Upper lobe of right lung (tissue), 1 donor: ENCODE measurements at regions not wholly inside any gene's neighbourhood (a gene's known extent, or its start where the extent isn't known, plus 50 kb on each side); places are given as distances from the start of the nearest gene placed in this dataset.

ENCODE experiments used
- ATAC-seq: fragments of 200-7000 bp; cut with Tn5 transposase; one replicate; pipeline ENCODE4 v1.9.1; 2020; ENCODE audit warnings: mild to moderate bottlenecking, moderate library complexity
- DNase-seq: peaks from one replicate; pipeline ENCODE4 v3.0.0-alpha.2; 2020
- H3K27ac ChIP-seq: fragments of 200-600 bp; one replicate; pipeline ENCODE4 v1.8.0; 2022
- H3K27me3 ChIP-seq: fragments of 200-600 bp; one replicate; pipeline ENCODE4 v1.8.0; 2022; ENCODE audit warnings: mild to moderate bottlenecking
- H3K36me3 ChIP-seq: fragments of 200-600 bp; one replicate; pipeline ENCODE4 v1.8.0; 2022
- H3K4me1 ChIP-seq: fragments of 200-600 bp; one replicate; pipeline ENCODE4 v1.8.0; 2022
- H3K4me3 ChIP-seq: fragments of 200-600 bp; one replicate; pipeline ENCODE4 v1.8.0; 2022; ENCODE audit warnings: mild to moderate bottlenecking
- H3K9me3 ChIP-seq: fragments of 200-600 bp; one replicate; pipeline ENCODE4 v1.8.0; 2022
- intact Hi-C: fragments of 100-400 bp; cut with DNase I; formaldehyde crosslinking; loops from one replicate; pipeline ENCODE4 v1.11.0; 2022
- TF ChIP-seq, protein P1 (sequence below): fragments of 200-600 bp; IDR thresholded peaks from one replicate; pipeline ENCODE4 v1.8.0; 2022; ENCODE audit warnings: antibody characterized with exemption
- donor health status: DM: no; HTN: yes; CAD: no; lungs with severe emphysema.

- Histone ChIP-seq H3K27me3 (no peaks in the 10 kb centered on the region), H3K9me3 (no peaks in the 10 kb centered on the region), H3K4me1 (no peaks in the 10 kb centered on the region), H3K27ac (no peak overlapping the region), H3K4me3 (no peak overlapping the region), H3K36me3 (no peaks in the 10 kb centered on the region)
- DNase-seq = no peak
- ATAC-seq = no peak
- intact Hi-C loops = no loop called here
- TF ChIP-seq, protein P1, sequence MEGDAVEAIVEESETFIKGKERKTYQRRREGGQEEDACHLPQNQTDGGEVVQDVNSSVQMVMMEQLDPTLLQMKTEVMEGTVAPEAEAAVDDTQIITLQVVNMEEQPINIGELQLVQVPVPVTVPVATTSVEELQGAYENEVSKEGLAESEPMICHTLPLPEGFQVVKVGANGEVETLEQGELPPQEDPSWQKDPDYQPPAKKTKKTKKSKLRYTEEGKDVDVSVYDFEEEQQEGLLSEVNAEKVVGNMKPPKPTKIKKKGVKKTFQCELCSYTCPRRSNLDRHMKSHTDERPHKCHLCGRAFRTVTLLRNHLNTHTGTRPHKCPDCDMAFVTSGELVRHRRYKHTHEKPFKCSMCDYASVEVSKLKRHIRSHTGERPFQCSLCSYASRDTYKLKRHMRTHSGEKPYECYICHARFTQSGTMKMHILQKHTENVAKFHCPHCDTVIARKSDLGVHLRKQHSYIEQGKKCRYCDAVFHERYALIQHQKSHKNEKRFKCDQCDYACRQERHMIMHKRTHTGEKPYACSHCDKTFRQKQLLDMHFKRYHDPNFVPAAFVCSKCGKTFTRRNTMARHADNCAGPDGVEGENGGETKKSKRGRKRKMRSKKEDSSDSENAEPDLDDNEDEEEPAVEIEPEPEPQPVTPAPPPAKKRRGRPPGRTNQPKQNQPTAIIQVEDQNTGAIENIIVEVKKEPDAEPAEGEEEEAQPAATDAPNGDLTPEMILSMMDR = no peak
Observed at GRCh38 chr13:107067381-107067780, 499.4 kb upstream of the ARGLU1 start.

DNA sequence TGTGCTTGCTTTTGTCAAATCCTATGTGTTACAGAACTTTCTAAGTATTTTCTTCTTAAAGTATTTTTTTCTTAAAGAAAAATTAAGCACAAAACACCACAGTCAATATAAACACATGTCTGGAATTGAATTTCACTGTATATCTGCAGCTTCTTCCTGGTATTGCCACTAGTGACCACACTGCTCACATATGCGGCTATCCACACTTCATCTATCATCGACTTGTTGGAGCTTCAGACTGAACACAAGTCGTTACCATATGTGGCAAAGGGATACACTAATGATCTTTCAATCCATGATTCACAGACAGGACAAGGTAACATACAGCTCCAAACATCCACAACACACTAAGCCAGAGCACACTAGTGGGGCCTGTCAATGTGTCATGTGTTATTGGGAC lies 498.4 kb upstream of the ARGLU1 start:
- no peaks in the 10 kb centered on the region for H3K36me3 ChIP-seq
- ATAC-seq (no peak), DNase-seq (no peak)
- TF ChIP-seq, protein P1 = no peak
- H3K4me1 ChIP-seq = no peaks in the 10 kb centered on the region
- H3K27me3 ChIP-seq = no peaks in the 10 kb centered on the region
- no peak overlapping the region for H3K27ac ChIP-seq
- H3K4me3 ChIP-seq = no peak overlapping the region
- intact Hi-C loops = no loop called here
- H3K9me3 ChIP-seq = no peaks in the 10 kb centered on the region

GRCh38 chr13:107065036-107065435 lies 497.1 kb upstream of the ARGLU1 start:
- no peaks in the 10 kb centered on the region for H3K36me3 ChIP-seq
- ATAC-seq (no peak), DNase-seq (no peak)
- H3K27me3 ChIP-seq = no peaks in the 10 kb centered on the region
- H3K9me3 ChIP-seq = no peaks in the 10 kb centered on the region
- intact Hi-C loops = no loop called here
- H3K27ac ChIP-seq = no peak overlapping the region
- no peaks in the 10 kb centered on the region for H3K4me1 ChIP-seq
- no peak overlapping the region for H3K4me3 ChIP-seq
- TF ChIP-seq, protein P1 = no peak

- intact Hi-C loops = no loop called here
- TF ChIP-seq, protein P1 = no peak
- no peaks in the 10 kb centered on the region for H3K4me1 ChIP-seq
- no peaks in the 10 kb centered on the region for H3K9me3 ChIP-seq
- ATAC-seq (no peak), DNase-seq (no peak)
- H3K4me3 ChIP-seq = no peak overlapping the region
- H3K27ac ChIP-seq = no peak overlapping the region
- no peaks in the 10 kb centered on the region for H3K27me3 ChIP-seq
- H3K36me3 ChIP-seq = no peaks in the 10 kb centered on the region
Observed at GRCh38 chr13:107057028-107057631, 489.2 kb upstream of the ARGLU1 start.

DNA sequence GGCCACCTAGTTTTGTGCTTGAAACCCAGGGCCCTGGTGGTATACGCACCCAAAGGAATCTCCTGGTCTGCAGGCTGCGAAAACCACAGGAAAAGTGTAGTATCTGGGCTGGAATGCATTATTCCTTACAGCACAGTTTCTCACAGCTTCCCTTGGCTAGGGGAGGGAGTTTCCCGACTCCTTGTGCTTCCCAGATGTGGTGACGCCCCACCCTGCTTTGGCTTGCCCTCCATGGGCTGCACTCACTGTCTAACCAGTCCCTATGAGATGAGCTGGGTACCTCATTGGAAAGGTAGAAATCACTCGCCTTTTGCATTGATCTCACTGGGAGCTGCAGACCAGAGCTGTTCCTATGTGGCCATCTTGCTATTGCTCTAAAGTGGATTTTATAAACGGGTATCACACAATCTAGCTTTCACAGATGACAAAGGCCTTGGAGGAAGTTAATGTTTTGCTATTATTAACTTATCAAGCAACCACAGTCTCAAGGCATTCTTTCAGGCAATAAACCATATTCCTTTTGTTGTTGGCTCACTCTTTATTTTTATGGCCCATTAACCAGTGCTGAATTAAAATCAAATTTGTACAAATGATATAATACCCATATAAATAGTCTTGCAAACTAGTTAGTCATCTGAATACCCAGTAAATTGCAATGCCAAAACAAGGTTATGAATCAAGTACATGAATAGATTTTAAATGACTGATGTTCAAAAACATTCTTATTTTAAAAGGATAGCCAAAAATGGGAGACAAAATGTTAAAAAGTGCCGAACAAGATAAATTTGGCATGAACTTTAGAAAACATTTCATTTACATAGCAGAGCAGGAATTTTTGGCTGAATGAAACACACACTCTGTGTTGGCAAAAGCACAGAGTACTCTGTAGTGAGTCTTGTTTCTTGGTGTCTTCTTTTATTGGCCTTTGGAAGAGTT lies 475.4 kb upstream of the ARGLU1 start:
- Histone ChIP-seq H3K4me3 (no peak overlapping the region), H3K9me3 (no peaks in the 10 kb centered on the region), H3K27me3 (no peaks in the 10 kb centered on the region), H3K36me3 (no peaks in the 10 kb centered on the region), H3K4me1 (peaks cover 7% of the 10 kb centered on the region), H3K27ac (no peak overlapping the region)
- intact Hi-C loops = no loop called here
- ATAC-seq = no peak
- TF ChIP-seq, protein P1 = no peak
- DNase-seq = no peak
